ENCODE measurements at regions not wholly inside any gene's neighbourhood (a gene's known extent, or its start where the extent isn't known, plus 50 kb on each side); places are given as distances from the start of the nearest gene placed in this dataset.
"Not testable (repeated sequence)": the region's sequence is repeated elsewhere in the genome, so short reads cannot be mapped to it uniquely, and the experiment has no call there.

- DNase-seq (ENCODE audit: low spot score) = no peak
Measured at GRCh38 chr4:114302472-114302871, 296.1 kb upstream of the UGT8 start.

- no peak for DNase-seq (ENCODE audit: low spot score)
Measured at GRCh38 chr4:114304046-114304445, 294.6 kb upstream of the UGT8 start.

GRCh38 chr4:114304567-114304966 lies 294.0 kb upstream of the UGT8 start:
- no peak for DNase-seq (ENCODE audit: low spot score)

GRCh38 chr4:114306946-114307345 lies 291.7 kb upstream of the UGT8 start:
- no peak for DNase-seq (ENCODE audit: low spot score)

GRCh38 chr4:114310296-114310925 lies 288.2 kb upstream of the UGT8 start:
- no peak for DNase-seq (ENCODE audit: low spot score)

- DNase-seq (ENCODE audit: low spot score) = no peak
Measured at GRCh38 chr4:114311787-114312186, 286.8 kb upstream of the UGT8 start.

- no peak for DNase-seq (ENCODE audit: low spot score)
Measured at GRCh38 chr4:114312338-114312737, 286.3 kb upstream of the UGT8 start.

- DNase-seq (ENCODE audit: low spot score) = no peak
Measured at GRCh38 chr4:114316789-114317188, 281.8 kb upstream of the UGT8 start.

- no peak for DNase-seq (ENCODE audit: low spot score)
Measured at GRCh38 chr4:114317564-114317963, 281.0 kb upstream of the UGT8 start.

GRCh38 chr4:114318309-114318708 lies 280.3 kb upstream of the UGT8 start:
- no peak for DNase-seq (ENCODE audit: low spot score)

- DNase-seq (ENCODE audit: low spot score) = no peak
Measured at GRCh38 chr4:114320126-114320525, 278.5 kb upstream of the UGT8 start.

- no peak for DNase-seq (ENCODE audit: low spot score)
Measured at GRCh38 chr4:114321366-114321765, 277.2 kb upstream of the UGT8 start.

- no peak for DNase-seq (ENCODE audit: low spot score)
Measured at GRCh38 chr4:114323841-114324240, 274.8 kb upstream of the UGT8 start.

- DNase-seq (ENCODE audit: low spot score) = no peak
Measured at GRCh38 chr4:114326358-114326757, 272.2 kb upstream of the UGT8 start.

- no peak for DNase-seq (ENCODE audit: low spot score)
Measured at GRCh38 chr4:114332119-114332518, 266.5 kb upstream of the UGT8 start.

GRCh38 chr4:114334363-114334762 lies 264.2 kb upstream of the UGT8 start:
- not testable (repeated sequence) for DNase-seq (ENCODE audit: low spot score)

GRCh38 chr4:114334884-114335330 lies 263.7 kb upstream of the UGT8 start:
- DNase-seq (ENCODE audit: low spot score) = no peak

- DNase-seq (ENCODE audit: low spot score) = no peak
Measured at GRCh38 chr4:114335339-114335738, 263.3 kb upstream of the UGT8 start.

- DNase-seq (ENCODE audit: low spot score) = no peak
Measured at GRCh38 chr4:114343015-114343414, 255.6 kb upstream of the UGT8 start.

- no peak for DNase-seq (ENCODE audit: low spot score)
Measured at GRCh38 chr4:114349543-114350175, 248.9 kb upstream of the UGT8 start.

GRCh38 chr4:114358901-114359300 lies 239.7 kb upstream of the UGT8 start:
- DNase-seq (ENCODE audit: low spot score) = no peak

GRCh38 chr4:114361249-114361648 lies 237.4 kb upstream of the UGT8 start:
- no peak for DNase-seq (ENCODE audit: low spot score)

- no peak for DNase-seq (ENCODE audit: low spot score)
Measured at GRCh38 chr4:114364857-114365256, 233.8 kb upstream of the UGT8 start.

GRCh38 chr4:114365591-114365990 lies 233.0 kb upstream of the UGT8 start:
- DNase-seq (ENCODE audit: low spot score) = no peak
